RWPE1 (cell line): ENCODE measurements at regions not wholly inside any gene's neighbourhood (a gene's known extent, or its start where the extent isn't known, plus 50 kb on each side); places are given as distances from the start of the nearest gene placed in this dataset.

Experiments
- CTCF ChIA-PET: fragments of 350-600 bp; sonication (Branson Sonifier 250); formaldehyde crosslinking; extraction: SDS; loops from one replicate; lab custom pipeline; 2021; lab: Yijun Ruan, JAX
- POLR2A ChIA-PET: fragments of 400-600 bp; formaldehyde crosslinking; extraction: SDS; loops from one replicate; lab custom pipeline; 2020; ENCODE audit warnings: antibody characterized with exemption; ENCODE audit not compliant: low non-redundant PET; lab: Yijun Ruan, JAX
- DNase-seq: peaks from one replicate; pipeline ENCODE4 v3.0.0; 2012; ENCODE audit warnings: low spot score
- H3K27ac ChIP-seq: fragments of 450-650 bp; 2 replicates; pipeline ENCODE4 v1.5.1; 2017
- CTCF ChIP-seq: fragments of 450-650 bp; conservative IDR thresholded peaks from 2 replicates; pipeline ENCODE4 v1.5.1; 2017; ENCODE audit warnings: low read depth, mild to moderate bottlenecking

- no peak for TF ChIP-seq CTCF
- ChIA-PET CTCF (interaction anchor here (0.6 kb wide), 1 partner anchor 22 kb away, joined by 3 read pairs; no protein-coding TSS in a partner anchor), POLR2A (no interaction called here)
- no peak for DNase-seq
- no peak overlapping the region for H3K27ac ChIP-seq
Measured at GRCh38 chr6:71408787-71409723, 120.4 kb downstream of the OGFRL1 start.

- TF ChIP-seq CTCF, result no peak
- H3K27ac ChIP-seq, result no peak overlapping the region
- POLR2A ChIA-PET, result no interaction called here
- DNase-seq, result no peak
- CTCF ChIA-PET, result interaction anchor here (0.6 kb wide), 1 partner anchor 20 kb away, joined by 3 read pairs; no protein-coding TSS in a partner anchor
Measured at GRCh38 chr6:71410164-71410566, 121.6 kb downstream of the OGFRL1 start.

- ChIA-PET CTCF (no interaction called here), POLR2A (no interaction called here)
- DNase-seq, result no peak
- no peak for TF ChIP-seq CTCF
- H3K27ac ChIP-seq, result no peak overlapping the region
Measured at GRCh38 chr6:71410681-71411080, 122.1 kb downstream of the OGFRL1 start.

GRCh38 chr6:71411882-71412281, 123.3 kb downstream of the OGFRL1 start:
- CTCF ChIA-PET, result no interaction called here
- no peak for DNase-seq
- no peak overlapping the region for H3K27ac ChIP-seq

GRCh38 chr6:71412559-71413140, 124.0 kb downstream of the OGFRL1 start:
- H3K27ac ChIP-seq, result no peak overlapping the region
- DNase-seq, result no peak
- ChIA-PET POLR2A (no interaction called here), CTCF (no interaction called here)
- TF ChIP-seq CTCF, result no peak

More at GRCh38 chr6:71411882-71412281, 123.3 kb downstream of the OGFRL1 start:
- POLR2A ChIA-PET, result no interaction called here
- TF ChIP-seq CTCF, result no peak

- DNase-seq, result no peak
- TF ChIP-seq CTCF, result no peak
- POLR2A ChIA-PET, result no interaction called here
- CTCF ChIA-PET, result no interaction called here
- H3K27ac ChIP-seq, result no peak overlapping the region
Measured at GRCh38 chr6:71414486-71414885, 125.9 kb downstream of the OGFRL1 start.
